ENCODE measurements at regions not wholly inside any gene's neighbourhood (a gene's known extent, or its start where the extent isn't known, plus 50 kb on each side); places are given as distances from the start of the nearest gene placed in this dataset.

DNA sequence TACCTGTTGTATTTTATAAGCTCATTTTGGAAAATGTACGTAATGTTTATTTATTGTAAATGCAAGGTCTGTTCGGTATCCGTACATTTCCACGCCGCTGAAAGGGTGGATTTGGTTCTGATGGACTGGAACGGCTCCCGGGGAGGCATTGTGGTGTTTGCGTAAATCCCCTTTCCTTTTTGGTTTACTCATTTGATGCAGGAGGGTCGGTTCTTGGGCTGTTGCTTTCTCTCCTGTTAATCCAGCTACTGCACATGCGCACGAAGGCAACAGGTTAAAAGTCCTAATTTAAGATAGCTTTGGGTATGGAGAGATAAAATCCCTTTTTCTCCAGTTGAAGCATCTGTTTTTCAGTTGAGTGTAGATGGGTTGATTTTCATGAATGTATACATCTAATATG lies 224.4 kb downstream of the TM9SF2 start:
- Mint-ChIP-seq H3K9me3 (no peaks in the 10 kb centered on the region), H3K27ac (no peak overlapping the region), H3K4me1 (ENCODE audit: low read depth) (no peaks in the 10 kb centered on the region), H3K4me3 (no peak overlapping the region), H3K36me3 (ENCODE audit: low read depth) (no peaks in the 10 kb centered on the region), H3K27me3 (no peaks in the 10 kb centered on the region)

DNA sequence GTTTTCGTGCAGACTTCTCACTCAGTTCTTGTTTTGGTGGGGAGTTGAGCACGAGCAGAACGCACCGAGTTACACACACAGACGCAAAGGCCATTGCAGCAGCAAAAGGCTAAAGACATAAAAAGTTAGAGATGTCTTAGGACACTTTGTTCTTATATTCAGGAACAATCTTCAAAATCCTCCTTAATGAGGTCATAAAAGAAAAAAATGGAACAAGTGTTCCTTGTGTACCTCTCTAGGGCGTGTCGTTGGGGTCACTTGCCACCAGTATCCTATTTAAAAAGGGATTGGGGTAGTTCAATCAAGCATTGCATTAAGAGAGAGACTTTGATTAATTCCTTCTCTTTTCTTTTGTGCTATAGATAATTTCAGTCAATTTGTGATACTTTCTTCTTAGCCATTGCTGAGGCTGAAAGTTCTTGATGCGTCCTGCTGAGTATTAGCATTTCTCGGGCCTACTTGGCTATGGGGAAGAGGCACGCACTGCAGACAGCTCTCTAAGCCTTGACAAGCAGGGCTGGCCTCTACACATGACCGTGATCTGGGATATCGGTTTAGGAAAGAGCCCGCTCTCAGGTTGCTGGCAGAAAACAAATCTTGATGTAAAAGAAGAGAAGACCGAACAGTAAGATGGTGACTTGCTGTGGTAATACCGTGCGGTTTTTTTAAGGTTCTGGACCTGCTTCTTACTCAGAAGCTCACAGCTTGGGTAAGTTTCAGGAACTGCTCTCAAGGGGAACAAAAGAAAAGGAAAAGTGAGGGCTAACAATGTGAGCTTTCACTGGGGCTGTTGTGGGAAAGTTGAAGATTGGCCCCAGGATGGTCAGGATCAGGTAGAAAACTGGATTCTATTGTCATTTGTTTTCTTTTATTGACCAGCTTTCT lies 223.6 kb downstream of the TM9SF2 start:
- no peaks in the 10 kb centered on the region for H3K27me3 Mint-ChIP-seq
- no peaks in the 10 kb centered on the region for H3K9me3 Mint-ChIP-seq
- H3K4me1 Mint-ChIP-seq (ENCODE audit: low read depth) = no peaks in the 10 kb centered on the region
- H3K4me3 Mint-ChIP-seq = no peak overlapping the region
- no peak overlapping the region for H3K27ac Mint-ChIP-seq
- no peaks in the 10 kb centered on the region for H3K36me3 Mint-ChIP-seq (ENCODE audit: low read depth)

DNA sequence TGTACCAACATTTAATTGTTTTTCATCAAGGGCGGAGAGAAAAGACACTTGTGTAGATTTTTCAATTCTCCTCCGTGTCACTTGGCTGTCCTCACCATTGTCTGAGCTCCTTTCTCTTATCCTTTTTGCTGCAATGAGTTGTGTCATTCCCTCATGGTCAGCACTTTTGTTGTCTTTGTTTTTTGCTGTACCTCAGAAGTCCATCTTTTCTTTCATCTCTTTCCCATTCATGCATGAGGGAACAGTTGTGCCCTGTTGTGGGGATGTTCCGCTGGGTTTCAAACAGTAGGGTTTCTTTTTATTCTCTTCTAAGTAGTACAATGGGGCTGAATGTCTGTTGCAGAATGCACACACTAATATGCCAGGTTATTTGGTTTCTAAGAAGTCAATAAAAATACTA lies 222.6 kb downstream of the TM9SF2 start:
- Mint-ChIP-seq H3K27ac (no peak overlapping the region), H3K36me3 (ENCODE audit: low read depth) (no peaks in the 10 kb centered on the region), H3K27me3 (no peaks in the 10 kb centered on the region), H3K9me3 (no peaks in the 10 kb centered on the region), H3K4me1 (ENCODE audit: low read depth) (no peaks in the 10 kb centered on the region), H3K4me3 (no peak overlapping the region)

DNA sequence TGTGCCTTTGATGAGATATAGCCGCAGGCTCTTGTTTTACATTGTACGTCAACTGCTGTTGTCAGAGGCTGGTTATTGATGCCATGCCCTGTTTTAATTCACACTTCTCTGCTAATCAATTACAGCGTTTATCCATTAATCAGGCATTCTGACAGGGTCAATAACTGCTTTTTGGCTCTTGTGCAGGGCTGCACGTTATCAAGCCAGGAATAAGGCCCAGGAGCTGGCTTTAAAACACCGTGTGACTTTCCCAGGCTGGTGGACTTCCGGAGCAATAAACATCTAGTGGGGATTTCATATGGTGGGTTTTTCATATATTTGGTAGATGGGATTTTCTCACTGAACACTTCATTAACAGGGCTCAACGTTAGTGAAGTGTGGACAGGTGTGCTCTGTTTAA lies 221.7 kb downstream of the TM9SF2 start:
- no peak overlapping the region for H3K27ac Mint-ChIP-seq
- H3K27me3 Mint-ChIP-seq = no peaks in the 10 kb centered on the region
- H3K4me3 Mint-ChIP-seq = no peak overlapping the region
- H3K9me3 Mint-ChIP-seq = no peaks in the 10 kb centered on the region
- no peaks in the 10 kb centered on the region for H3K36me3 Mint-ChIP-seq (ENCODE audit: low read depth)
- no peaks in the 10 kb centered on the region for H3K4me1 Mint-ChIP-seq (ENCODE audit: low read depth)

DNA sequence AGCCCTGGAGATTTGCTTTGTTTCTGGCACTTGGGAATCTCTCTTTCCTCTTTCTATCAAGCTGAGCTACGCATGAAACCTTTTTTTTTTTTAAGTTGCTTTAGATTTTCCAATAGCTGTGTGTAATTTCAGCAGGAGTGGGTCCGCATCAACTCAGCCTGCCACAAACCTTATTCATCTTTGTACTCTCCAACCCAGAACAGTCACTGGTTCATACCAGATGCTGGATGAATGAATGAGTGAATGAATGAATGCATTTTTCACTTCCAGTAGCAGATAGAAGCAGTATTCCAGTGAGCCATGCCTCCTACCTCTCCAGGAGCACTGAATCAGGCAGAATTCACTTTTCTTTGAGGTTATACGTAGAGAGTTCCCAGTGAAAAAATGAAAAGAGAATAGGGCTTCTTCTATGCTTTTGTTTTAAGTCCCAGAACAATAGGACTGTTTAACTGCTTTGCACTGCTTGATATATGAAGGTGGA lies 221.1 kb downstream of the TM9SF2 start:
- Mint-ChIP-seq H3K27ac (no peak overlapping the region), H3K36me3 (ENCODE audit: low read depth) (no peaks in the 10 kb centered on the region), H3K4me1 (ENCODE audit: low read depth) (no peaks in the 10 kb centered on the region), H3K4me3 (no peak overlapping the region), H3K9me3 (no peaks in the 10 kb centered on the region), H3K27me3 (no peaks in the 10 kb centered on the region)

DNA sequence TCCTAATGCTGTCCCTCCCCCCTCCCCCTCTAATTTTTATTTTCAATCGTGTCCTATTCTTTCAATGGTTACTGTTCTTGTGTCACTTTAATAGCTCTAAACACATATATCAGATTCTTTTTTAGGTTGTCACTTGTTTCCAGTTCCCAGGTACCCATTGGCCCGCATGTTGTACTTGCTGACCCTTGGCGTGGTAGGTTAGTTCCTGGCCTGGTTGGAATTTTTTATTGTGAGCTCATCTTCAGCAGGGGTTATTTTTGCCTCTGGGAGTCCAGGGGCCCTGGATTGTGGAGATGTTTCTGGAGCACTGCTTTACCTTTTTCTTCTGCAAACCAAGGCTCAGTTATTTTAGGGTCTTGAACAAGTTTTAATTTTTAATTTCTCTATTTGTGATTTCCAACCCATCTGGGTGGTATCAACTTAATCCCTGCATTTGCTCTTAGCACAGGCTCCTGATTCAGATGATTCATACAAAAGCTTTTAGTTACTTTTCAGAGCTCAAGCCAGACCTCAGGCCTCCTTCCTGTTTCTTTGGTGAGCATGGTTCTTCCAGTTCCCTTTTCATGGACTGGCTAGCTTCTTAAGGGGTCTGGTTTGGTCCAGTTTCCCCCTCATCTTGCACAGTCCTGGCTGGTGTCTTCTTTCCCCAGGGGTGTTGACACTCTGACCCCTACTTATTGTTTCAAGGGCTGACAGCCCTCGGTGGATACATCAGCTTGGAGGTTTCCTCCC lies 220.5 kb downstream of the TM9SF2 start:
- Mint-ChIP-seq H3K4me3 (no peak overlapping the region), H3K4me1 (ENCODE audit: low read depth) (no peaks in the 10 kb centered on the region), H3K27me3 (no peaks in the 10 kb centered on the region), H3K27ac (no peak overlapping the region), H3K36me3 (ENCODE audit: low read depth) (no peaks in the 10 kb centered on the region), H3K9me3 (no peaks in the 10 kb centered on the region)

DNA sequence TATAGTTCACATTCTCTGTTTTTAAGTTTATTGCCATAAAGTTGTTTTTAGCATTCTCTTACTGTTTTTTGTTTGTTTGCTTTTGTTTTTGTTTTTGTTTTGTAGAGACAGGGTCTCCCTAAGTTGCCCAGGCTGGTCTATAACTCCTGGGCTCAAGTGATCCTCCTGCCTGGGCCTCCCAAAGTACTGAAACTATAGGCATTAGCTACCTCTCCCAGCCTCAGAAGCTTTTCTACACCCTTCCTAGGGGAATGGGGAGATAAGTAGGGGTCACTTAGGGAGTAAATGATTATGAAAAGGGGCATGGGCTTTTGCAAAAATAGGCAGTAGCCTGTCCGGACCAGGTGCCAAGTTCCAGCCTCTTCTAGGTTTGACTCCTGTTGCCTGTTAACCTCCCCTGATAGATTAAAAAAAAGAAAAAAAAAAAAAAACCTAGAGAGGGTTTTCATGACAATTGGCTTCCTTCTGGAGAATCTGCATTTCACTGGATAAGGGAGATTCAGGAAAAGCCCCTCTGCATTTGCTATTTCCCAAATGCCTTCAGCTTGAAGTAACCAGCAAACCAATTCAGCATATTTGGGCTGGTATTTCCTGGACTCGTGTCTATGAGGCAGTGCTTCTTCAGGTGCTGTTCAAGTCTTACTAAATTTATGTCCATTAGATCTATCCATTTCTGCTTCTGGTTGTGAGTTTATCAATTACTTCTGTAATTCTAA lies 216.8 kb downstream of the TM9SF2 start:
- H3K27me3 Mint-ChIP-seq = no peaks in the 10 kb centered on the region
- no peaks in the 10 kb centered on the region for H3K4me1 Mint-ChIP-seq (ENCODE audit: low read depth)
- no peak overlapping the region for H3K27ac Mint-ChIP-seq
- H3K9me3 Mint-ChIP-seq = no peaks in the 10 kb centered on the region
- no peak overlapping the region for H3K4me3 Mint-ChIP-seq
- H3K36me3 Mint-ChIP-seq (ENCODE audit: low read depth) = no peaks in the 10 kb centered on the region

DNA sequence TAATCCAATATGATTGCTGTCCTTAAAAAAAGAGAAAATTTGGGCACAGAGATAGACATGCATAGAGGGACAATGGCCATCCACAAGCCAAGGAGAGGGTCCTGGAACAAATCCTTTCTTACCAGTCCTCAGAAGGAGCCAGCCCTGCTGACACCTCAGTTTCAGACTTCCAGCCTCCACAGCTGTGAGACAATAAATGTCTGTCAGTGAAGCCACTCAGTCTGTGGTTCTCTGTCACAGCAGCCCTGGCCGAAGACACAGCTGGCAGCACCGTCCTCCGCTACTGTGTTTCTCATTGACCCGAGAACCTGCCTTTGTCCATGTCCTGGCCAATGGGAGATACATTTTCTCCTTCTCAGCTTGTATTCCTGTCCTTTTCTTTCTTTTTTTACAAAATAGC lies 207.9 kb downstream of the TM9SF2 start:
- Mint-ChIP-seq H3K4me1 (ENCODE audit: low read depth) (no peaks in the 10 kb centered on the region), H3K9me3 (no peaks in the 10 kb centered on the region), H3K27ac (no peak overlapping the region), H3K27me3 (no peaks in the 10 kb centered on the region), H3K4me3 (no peak overlapping the region), H3K36me3 (ENCODE audit: low read depth) (no peaks in the 10 kb centered on the region)

DNA sequence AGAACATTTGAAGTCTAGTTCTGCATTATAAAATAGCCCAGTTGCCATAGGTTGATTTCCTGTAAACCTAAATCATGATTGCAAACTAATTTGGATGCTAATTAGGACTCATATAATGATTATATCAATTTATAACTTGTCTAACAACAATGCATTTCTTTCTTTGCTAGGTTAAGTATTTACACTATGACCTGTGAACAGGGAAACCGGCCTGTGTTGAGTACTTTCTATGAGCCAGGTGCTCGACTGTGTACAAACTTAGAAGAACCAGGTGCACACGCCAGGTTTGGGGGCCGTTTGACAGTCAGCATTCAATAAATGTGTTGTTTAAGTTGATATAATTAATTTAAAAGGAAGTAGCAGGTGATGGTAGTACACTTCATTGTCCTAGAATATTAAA lies 203.1 kb downstream of the TM9SF2 start:
- Mint-ChIP-seq H3K27ac (no peak overlapping the region), H3K9me3 (no peaks in the 10 kb centered on the region), H3K4me3 (no peak overlapping the region), H3K27me3 (no peaks in the 10 kb centered on the region), H3K4me1 (ENCODE audit: low read depth) (no peaks in the 10 kb centered on the region), H3K36me3 (ENCODE audit: low read depth) (no peaks in the 10 kb centered on the region)

DNA sequence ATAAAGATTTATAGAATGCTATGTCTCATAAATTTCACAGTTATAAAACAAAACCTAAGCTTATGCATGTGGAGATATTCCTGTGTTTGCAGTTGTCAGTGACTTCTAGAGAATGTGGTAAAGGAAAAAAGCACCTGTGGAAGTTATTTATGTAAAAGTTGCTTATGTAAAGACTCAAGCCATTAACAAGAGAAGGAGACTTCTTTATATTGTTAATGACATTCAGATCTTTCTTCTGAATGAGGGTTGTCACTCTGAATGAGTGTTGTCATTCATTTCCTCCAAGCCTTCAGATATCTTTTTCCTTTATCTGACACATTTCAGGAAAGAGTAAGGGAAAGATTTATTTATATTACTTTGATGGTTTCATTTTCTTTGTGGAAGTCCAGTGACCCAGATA lies 202.6 kb downstream of the TM9SF2 start:
- Mint-ChIP-seq H3K4me3 (no peak overlapping the region), H3K36me3 (ENCODE audit: low read depth) (no peaks in the 10 kb centered on the region), H3K9me3 (no peaks in the 10 kb centered on the region), H3K4me1 (ENCODE audit: low read depth) (no peaks in the 10 kb centered on the region), H3K27me3 (no peaks in the 10 kb centered on the region), H3K27ac (no peak overlapping the region)

DNA sequence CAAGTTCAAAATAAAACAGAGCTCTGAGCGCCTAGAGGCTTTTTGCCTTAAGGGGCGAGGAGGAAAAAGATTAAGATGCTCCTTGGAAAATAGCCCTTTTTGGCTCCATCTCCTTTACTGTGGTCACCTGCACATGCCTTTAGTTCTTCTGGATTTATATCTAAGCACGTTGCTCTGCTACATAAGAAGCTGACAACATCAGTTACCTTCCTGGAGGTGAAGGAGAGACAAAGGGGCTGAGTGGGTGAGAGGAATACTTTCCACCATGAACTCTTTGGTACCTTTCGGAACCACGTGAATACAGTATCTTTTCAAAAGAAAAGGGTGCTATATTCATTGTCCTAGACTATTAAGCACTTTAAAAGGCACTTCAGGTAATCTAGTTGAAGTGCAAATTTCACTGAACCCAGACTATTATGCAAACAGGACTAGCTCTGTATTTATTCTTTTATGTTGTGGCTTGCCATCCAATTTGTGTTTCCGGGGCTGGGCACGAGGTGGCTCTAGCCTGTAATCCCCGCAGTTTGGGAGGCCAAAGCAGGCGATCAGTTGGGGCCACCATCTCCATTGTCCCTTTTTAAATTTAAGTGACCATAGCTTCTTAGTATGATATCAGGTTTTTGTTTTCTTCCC lies 201.5 kb downstream of the TM9SF2 start:
- Mint-ChIP-seq H3K4me1 (ENCODE audit: low read depth) (no peaks in the 10 kb centered on the region), H3K27ac (no peak overlapping the region), H3K27me3 (no peaks in the 10 kb centered on the region), H3K9me3 (no peaks in the 10 kb centered on the region), H3K4me3 (no peak overlapping the region), H3K36me3 (ENCODE audit: low read depth) (no peaks in the 10 kb centered on the region)

DNA sequence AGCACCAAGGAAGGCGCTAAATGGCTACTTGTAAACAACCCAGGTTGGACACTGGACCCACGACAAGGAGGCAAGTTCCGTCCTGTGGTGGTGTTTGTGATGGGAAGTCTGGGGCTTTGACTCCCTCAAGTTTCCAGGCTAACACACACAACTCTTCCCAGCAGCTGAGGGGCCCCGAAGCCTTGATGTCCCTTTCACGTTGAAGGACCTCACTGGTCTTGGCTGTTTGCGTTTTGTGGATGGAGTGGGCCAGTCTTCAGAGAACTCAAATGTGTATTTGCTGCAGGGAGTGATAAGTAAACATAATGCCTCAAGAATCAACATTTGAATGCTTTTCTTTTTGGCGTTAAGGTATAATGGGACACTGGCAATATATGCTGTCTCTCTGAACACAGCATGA lies 199.2 kb downstream of the TM9SF2 start:
- no peaks in the 10 kb centered on the region for H3K36me3 Mint-ChIP-seq (ENCODE audit: low read depth)
- no peaks in the 10 kb centered on the region for H3K27me3 Mint-ChIP-seq
- H3K4me1 Mint-ChIP-seq (ENCODE audit: low read depth) = no peaks in the 10 kb centered on the region
- H3K27ac Mint-ChIP-seq = no peak overlapping the region
- H3K4me3 Mint-ChIP-seq = no peak overlapping the region
- no peaks in the 10 kb centered on the region for H3K9me3 Mint-ChIP-seq

DNA sequence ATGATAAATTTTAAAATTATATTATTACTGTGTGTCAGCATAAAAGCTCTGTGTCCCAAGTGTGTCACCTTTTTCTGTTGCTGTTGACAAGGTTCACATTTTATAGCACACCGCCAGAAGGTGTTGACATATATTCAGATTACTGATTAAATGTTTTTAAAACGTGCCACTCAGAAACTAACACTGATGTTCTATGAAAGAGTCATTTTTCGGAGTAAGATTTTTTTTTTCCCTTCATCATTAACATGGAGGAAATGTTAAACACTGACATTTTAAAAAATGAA lies 197.5 kb downstream of the TM9SF2 start:
- no peak overlapping the region for H3K4me3 Mint-ChIP-seq
- H3K9me3 Mint-ChIP-seq = no peaks in the 10 kb centered on the region
- H3K27ac Mint-ChIP-seq = no peak overlapping the region
- no peaks in the 10 kb centered on the region for H3K4me1 Mint-ChIP-seq (ENCODE audit: low read depth)
- H3K27me3 Mint-ChIP-seq = no peaks in the 10 kb centered on the region
- H3K36me3 Mint-ChIP-seq (ENCODE audit: low read depth) = no peaks in the 10 kb centered on the region

DNA sequence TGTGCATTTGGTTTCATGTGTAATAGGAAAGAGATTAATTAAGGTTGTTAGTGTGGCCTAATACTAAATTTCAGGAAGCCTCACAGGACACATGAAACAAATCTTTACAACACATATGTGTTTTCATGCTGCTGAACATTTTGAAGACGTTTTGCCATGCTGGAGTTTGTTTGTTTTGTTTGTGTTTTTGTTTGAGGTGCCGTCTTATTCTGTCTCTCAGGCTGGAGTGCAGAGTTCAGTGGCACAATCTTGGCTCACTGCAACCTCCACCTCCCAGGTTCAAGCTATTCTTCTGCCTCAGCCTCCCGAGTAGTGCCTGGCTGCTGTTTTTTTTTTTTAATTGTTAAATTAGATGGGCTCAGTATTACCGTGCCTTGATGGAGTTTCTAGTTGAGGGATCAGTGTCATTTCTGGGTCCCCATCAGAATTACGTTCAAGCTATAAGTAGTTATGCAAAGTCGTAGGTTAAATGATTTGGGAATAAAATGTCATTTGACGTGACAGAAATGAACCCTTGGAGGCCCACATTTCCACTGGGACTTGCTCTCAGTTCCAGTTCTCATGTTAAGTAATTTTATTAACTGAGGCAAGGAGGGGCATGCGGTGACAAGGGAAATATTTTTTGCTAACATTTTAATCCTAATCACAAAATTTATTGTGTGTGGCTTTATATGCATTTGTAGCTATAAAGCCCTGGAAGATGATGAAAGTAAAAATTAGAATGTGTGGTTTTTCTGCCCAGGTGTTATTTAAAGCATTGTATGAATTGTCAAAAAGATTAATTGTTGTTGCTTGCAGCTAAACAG lies 196.9 kb downstream of the TM9SF2 start:
- H3K36me3 Mint-ChIP-seq (ENCODE audit: low read depth) = no peaks in the 10 kb centered on the region
- H3K27me3 Mint-ChIP-seq = no peaks in the 10 kb centered on the region
- no peak overlapping the region for H3K4me3 Mint-ChIP-seq
- H3K27ac Mint-ChIP-seq = no peak overlapping the region
- H3K9me3 Mint-ChIP-seq = no peaks in the 10 kb centered on the region
- H3K4me1 Mint-ChIP-seq (ENCODE audit: low read depth) = no peaks in the 10 kb centered on the region
